ENCODE measurements at regions not wholly inside any gene's neighbourhood (a gene's known extent, or its start where the extent isn't known, plus 50 kb on each side); places are given as distances from the start of the nearest gene placed in this dataset.

DNA sequence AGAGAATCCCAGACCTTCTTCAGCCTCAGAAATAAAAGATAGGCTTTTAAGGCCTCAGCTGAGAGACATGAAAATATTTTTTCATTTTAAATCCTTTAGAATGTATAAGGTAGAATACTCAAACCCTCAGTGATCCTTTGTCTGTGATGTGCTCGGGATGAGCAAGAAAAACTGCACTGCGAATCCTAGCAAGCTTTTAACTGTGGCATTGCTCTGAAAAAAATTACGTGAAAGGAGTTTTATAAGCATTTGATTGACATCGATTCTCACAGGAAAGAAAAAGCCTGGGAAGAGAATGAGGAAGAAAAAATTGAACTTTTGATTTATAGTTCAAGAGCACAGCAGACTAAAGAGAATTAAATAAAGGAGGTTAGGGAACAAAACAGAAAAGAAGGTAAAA lies 120.0 kb downstream of the TMEM168 start:
- no peak for TF ChIP-seq CTCF (IDR thresholded peaks at IDR 0.05)
- no peak for TF ChIP-seq POLR2A (IDR thresholded peaks at IDR 0.05)

Measured in right lobe of liver (tissue), 4 donors.